ENCODE measurements at regions not wholly inside any gene's neighbourhood (a gene's known extent, or its start where the extent isn't known, plus 50 kb on each side); places are given as distances from the start of the nearest gene placed in this dataset.

DNA sequence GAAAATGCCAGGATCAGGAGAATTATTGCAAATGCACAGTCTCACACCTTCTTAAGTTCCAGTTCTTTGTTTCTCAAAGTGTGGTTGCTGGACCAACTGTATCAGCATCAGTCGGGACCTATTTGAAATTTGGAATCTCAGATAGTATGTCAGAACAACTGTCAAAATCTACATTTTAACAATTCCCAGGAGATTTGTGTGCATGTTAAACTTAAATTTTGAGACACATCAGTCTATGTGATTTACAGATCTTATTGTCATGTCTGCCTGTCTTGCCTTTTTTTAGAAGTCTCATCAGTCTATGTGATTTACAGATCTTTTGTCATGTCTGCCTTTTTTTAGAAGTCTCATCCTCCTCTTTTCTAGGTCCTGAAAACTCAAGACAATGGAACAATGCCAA is 243.6 kb upstream of the MEIS1 start:
- Histone ChIP-seq H2AFZ (ENCODE audit: low read length) (no peak overlapping the region), H3K9me2 (replicated peaks; ENCODE audit: low read depth, low read length) (no peaks in the 10 kb centered on the region), H3K9me3 (ENCODE audit: insufficient read depth, low read depth, low read length) (no peaks in the 10 kb centered on the region), H3K27me3 (ENCODE audit: insufficient read depth, low read length, poor library complexity, severe bottlenecking) (no peaks in the 10 kb centered on the region), H3K4me1 (ENCODE audit: insufficient read depth, low read length, poor library complexity, severe bottlenecking) (no peaks in the 10 kb centered on the region), H3K36me3 (ENCODE audit: insufficient read depth, low read length) (no peaks in the 10 kb centered on the region), H3K4me3 (ENCODE audit: low read length, poor library complexity, severe bottlenecking) (no peak overlapping the region), H3K9ac (ENCODE audit: low read depth, low read length, poor library complexity, severe bottlenecking) (no peak overlapping the region), H3K4me2 (ENCODE audit: low read depth, low read length, poor library complexity, severe bottlenecking) (no peak overlapping the region), H3K79me2 (ENCODE audit: insufficient read depth, low read length) (no peaks in the 10 kb centered on the region), H3F3A (ENCODE audit: low read depth) (no peaks in the 10 kb centered on the region), H4K20me1 (ENCODE audit: insufficient read depth, low read length, poor library complexity, severe bottlenecking) (no peaks in the 10 kb centered on the region)
- TF ChIP-seq EZH2phosphoT487 (IDR thresholded peaks at IDR 0.05; ENCODE audit: borderline replicate concordance) (no peak), CTCF (conservative IDR thresholded peaks at IDR 0.05; ENCODE audit: low read length) (no peak)

GRCh38 chr2:66189553-66189952 is 245.4 kb upstream of the MEIS1 start:
- no peaks in the 10 kb centered on the region for H3K36me3 ChIP-seq (ENCODE audit: insufficient read depth, low read length)
- H3K4me2 ChIP-seq (ENCODE audit: low read depth, low read length, poor library complexity, severe bottlenecking) = no peak overlapping the region
- no peak overlapping the region for H3K9ac ChIP-seq (ENCODE audit: low read depth, low read length, poor library complexity, severe bottlenecking)
- H3K9me2 ChIP-seq (replicated peaks; ENCODE audit: low read depth, low read length) = no peaks in the 10 kb centered on the region
- H4K20me1 ChIP-seq (ENCODE audit: insufficient read depth, low read length, poor library complexity, severe bottlenecking) = no peaks in the 10 kb centered on the region
- H3K79me2 ChIP-seq (ENCODE audit: insufficient read depth, low read length) = no peaks in the 10 kb centered on the region
- no peaks in the 10 kb centered on the region for H3K9me3 ChIP-seq (ENCODE audit: insufficient read depth, low read depth, low read length)
- H3K4me1 ChIP-seq (ENCODE audit: insufficient read depth, low read length, poor library complexity, severe bottlenecking) = no peaks in the 10 kb centered on the region
- no peak overlapping the region for H2AFZ ChIP-seq (ENCODE audit: low read length)
- no peak overlapping the region for H3K4me3 ChIP-seq (ENCODE audit: low read length, poor library complexity, severe bottlenecking)
- TF ChIP-seq EZH2phosphoT487 (IDR thresholded peaks at IDR 0.05; ENCODE audit: borderline replicate concordance) = no peak
- TF ChIP-seq CTCF (conservative IDR thresholded peaks at IDR 0.05; ENCODE audit: low read length) = no peak
- no peaks in the 10 kb centered on the region for H3K27me3 ChIP-seq (ENCODE audit: insufficient read depth, low read length, poor library complexity, severe bottlenecking)
- H3F3A ChIP-seq (ENCODE audit: low read depth) = no peaks in the 10 kb centered on the region

DNA sequence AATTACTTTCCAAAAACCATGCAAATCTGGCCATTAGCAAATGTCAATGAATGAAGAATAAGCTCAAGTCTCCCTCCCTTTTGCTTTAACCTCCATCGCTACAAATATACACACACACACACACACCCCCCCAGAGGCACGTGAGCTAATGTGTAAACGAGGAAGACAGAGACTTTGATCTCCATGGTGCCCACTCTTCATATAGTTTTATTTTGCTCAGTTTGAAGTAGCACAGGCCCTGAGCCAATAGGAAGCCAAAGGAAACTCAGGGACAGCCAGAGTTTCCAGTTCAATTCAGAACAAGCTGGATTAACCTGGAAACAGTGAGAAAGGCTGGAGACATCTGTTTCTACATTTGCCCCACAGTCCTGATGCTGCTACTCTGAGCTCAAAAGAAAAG is 248.4 kb upstream of the MEIS1 start:
- no peaks in the 10 kb centered on the region for H3K9me3 ChIP-seq (ENCODE audit: insufficient read depth, low read depth, low read length)
- no peak overlapping the region for H3K4me3 ChIP-seq (ENCODE audit: low read length, poor library complexity, severe bottlenecking)
- H3K79me2 ChIP-seq (ENCODE audit: insufficient read depth, low read length) = no peaks in the 10 kb centered on the region
- H3K4me2 ChIP-seq (ENCODE audit: low read depth, low read length, poor library complexity, severe bottlenecking) = no peak overlapping the region
- H3K36me3 ChIP-seq (ENCODE audit: insufficient read depth, low read length) = no peaks in the 10 kb centered on the region
- H3K4me1 ChIP-seq (ENCODE audit: insufficient read depth, low read length, poor library complexity, severe bottlenecking) = no peaks in the 10 kb centered on the region
- no peaks in the 10 kb centered on the region for H3F3A ChIP-seq (ENCODE audit: low read depth)
- H4K20me1 ChIP-seq (ENCODE audit: insufficient read depth, low read length, poor library complexity, severe bottlenecking) = no peaks in the 10 kb centered on the region
- no peaks in the 10 kb centered on the region for H3K27me3 ChIP-seq (ENCODE audit: insufficient read depth, low read length, poor library complexity, severe bottlenecking)
- H2AFZ ChIP-seq (ENCODE audit: low read length) = no peak overlapping the region
- no peak overlapping the region for H3K9ac ChIP-seq (ENCODE audit: low read depth, low read length, poor library complexity, severe bottlenecking)
- no peaks in the 10 kb centered on the region for H3K9me2 ChIP-seq (replicated peaks; ENCODE audit: low read depth, low read length)
- TF ChIP-seq CTCF (conservative IDR thresholded peaks at IDR 0.05; ENCODE audit: low read length) (no peak), EZH2phosphoT487 (IDR thresholded peaks at IDR 0.05; ENCODE audit: borderline replicate concordance) (no peak)

All from Loucy (cell line).